ENCODE measurements at regions not wholly inside any gene's neighbourhood (a gene's known extent, or its start where the extent isn't known, plus 50 kb on each side); places are given as distances from the start of the nearest gene placed in this dataset.

- Histone ChIP-seq H3K9ac (ENCODE audit: low read length) (no peak overlapping the region), H3K79me2 (ENCODE audit: low read length) (no peaks in the 10 kb centered on the region), H3K9me2 (replicated peaks; ENCODE audit: insufficient read depth, low read length) (no peaks in the 10 kb centered on the region), H3K9me3 (replicated peaks; ENCODE audit: insufficient read depth, low read length) (no peaks in the 10 kb centered on the region), H3K27ac (ENCODE audit: low read length) (no peak overlapping the region), H3K4me3 (ENCODE audit: low read length) (no peak overlapping the region), H3K4me2 (ENCODE audit: low read depth, low read length) (no peak overlapping the region), H2AFZ (ENCODE audit: low read length) (no peak overlapping the region), H3K36me3 (replicated peaks; ENCODE audit: insufficient read depth, low read length) (no peaks in the 10 kb centered on the region), H3K4me1 (ENCODE audit: low read length) (no peaks in the 10 kb centered on the region), H4K20me1 (ENCODE audit: insufficient read depth, low read length) (no peaks in the 10 kb centered on the region), H3K27me3 (replicated peaks; ENCODE audit: insufficient read depth, low read length) (no peaks in the 10 kb centered on the region), H3F3A (ENCODE audit: insufficient read depth, low read length) (no peaks in the 10 kb centered on the region)
- TF ChIP-seq EZH2phosphoT487 (IDR thresholded peaks at IDR 0.05; ENCODE audit: low read length) (no peak), EZH2 (optimal IDR thresholded peaks at IDR 0.05; ENCODE audit: low read depth, low read length) (no peak)
- TF ChIP-seq, protein P1, sequence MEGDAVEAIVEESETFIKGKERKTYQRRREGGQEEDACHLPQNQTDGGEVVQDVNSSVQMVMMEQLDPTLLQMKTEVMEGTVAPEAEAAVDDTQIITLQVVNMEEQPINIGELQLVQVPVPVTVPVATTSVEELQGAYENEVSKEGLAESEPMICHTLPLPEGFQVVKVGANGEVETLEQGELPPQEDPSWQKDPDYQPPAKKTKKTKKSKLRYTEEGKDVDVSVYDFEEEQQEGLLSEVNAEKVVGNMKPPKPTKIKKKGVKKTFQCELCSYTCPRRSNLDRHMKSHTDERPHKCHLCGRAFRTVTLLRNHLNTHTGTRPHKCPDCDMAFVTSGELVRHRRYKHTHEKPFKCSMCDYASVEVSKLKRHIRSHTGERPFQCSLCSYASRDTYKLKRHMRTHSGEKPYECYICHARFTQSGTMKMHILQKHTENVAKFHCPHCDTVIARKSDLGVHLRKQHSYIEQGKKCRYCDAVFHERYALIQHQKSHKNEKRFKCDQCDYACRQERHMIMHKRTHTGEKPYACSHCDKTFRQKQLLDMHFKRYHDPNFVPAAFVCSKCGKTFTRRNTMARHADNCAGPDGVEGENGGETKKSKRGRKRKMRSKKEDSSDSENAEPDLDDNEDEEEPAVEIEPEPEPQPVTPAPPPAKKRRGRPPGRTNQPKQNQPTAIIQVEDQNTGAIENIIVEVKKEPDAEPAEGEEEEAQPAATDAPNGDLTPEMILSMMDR (IDR thresholded peaks at IDR 0.05; ENCODE audit: low read length), result no peak
- no peak for DNase-seq
Measured at GRCh38 chr1:187229496-187229895, 400.7 kb downstream of the PLA2G4A start.

DNA sequence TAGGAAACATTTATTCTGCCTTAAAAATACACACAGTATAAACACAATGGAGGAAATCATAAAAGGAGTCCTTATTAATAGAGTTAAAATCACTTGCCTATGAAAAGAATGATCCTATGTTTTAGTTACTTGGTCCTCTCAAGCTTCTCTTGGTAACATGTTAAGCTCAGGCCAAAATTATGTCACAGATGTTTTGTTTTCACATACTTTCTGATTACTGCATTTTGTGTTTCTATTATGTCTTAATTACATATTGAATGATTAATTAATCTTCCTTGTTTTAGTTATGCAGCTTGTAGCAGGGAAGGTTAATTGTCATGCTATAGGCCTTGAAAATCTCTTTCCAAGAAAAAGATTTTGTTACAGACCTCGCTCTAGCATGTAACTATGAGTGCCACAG is 406.0 kb downstream of the PLA2G4A start:
- Histone ChIP-seq H3K79me2 (ENCODE audit: low read length) (no peaks in the 10 kb centered on the region), H3K27me3 (replicated peaks; ENCODE audit: insufficient read depth, low read length) (no peaks in the 10 kb centered on the region), H3F3A (ENCODE audit: insufficient read depth, low read length) (no peaks in the 10 kb centered on the region), H3K9ac (ENCODE audit: low read length) (no peak overlapping the region), H3K9me2 (replicated peaks; ENCODE audit: insufficient read depth, low read length) (no peaks in the 10 kb centered on the region), H3K4me3 (ENCODE audit: low read length) (no peak overlapping the region), H3K9me3 (replicated peaks; ENCODE audit: insufficient read depth, low read length) (no peaks in the 10 kb centered on the region), H3K36me3 (replicated peaks; ENCODE audit: insufficient read depth, low read length) (no peaks in the 10 kb centered on the region), H3K27ac (ENCODE audit: low read length) (no peak overlapping the region), H4K20me1 (ENCODE audit: insufficient read depth, low read length) (no peaks in the 10 kb centered on the region), H3K4me2 (ENCODE audit: low read depth, low read length) (no peak overlapping the region), H3K4me1 (ENCODE audit: low read length) (no peaks in the 10 kb centered on the region), H2AFZ (ENCODE audit: low read length) (no peak overlapping the region)
- TF ChIP-seq EZH2 (optimal IDR thresholded peaks at IDR 0.05; ENCODE audit: low read depth, low read length), result no peak
- TF ChIP-seq, protein P1 (IDR thresholded peaks at IDR 0.05; ENCODE audit: low read length), result no peak
- TF ChIP-seq EZH2phosphoT487 (IDR thresholded peaks at IDR 0.05; ENCODE audit: low read length), result no peak
- no peak for DNase-seq

DNA sequence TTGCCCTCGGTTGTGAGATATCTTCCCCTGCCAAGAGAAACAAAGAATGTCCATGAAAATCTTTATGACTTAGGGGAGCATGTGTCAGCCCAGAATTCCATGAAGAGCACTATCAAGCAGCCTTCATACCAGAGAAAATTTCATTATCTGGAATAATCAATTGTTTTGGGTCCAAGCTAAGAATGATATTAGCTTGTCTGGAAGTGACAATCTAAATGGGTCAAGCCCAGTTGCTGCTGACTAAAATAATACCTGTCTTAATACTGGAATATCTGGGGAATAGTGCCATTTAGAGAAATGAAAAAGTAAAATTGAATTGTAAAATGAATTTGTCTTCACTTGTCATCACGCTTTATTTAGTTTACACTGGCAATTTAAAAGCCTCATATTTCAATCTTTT is 407.4 kb downstream of the PLA2G4A start:
- H3K4me2 ChIP-seq (ENCODE audit: low read depth, low read length), result no peak overlapping the region
- H3K27me3 ChIP-seq (replicated peaks; ENCODE audit: insufficient read depth, low read length), result no peaks in the 10 kb centered on the region
- TF ChIP-seq EZH2 (optimal IDR thresholded peaks at IDR 0.05; ENCODE audit: low read depth, low read length), result no peak
- TF ChIP-seq EZH2phosphoT487 (IDR thresholded peaks at IDR 0.05; ENCODE audit: low read length), result no peak
- TF ChIP-seq, protein P1 (IDR thresholded peaks at IDR 0.05; ENCODE audit: low read length), result no peak
- H2AFZ ChIP-seq (ENCODE audit: low read length), result no peak overlapping the region
- H3K4me3 ChIP-seq (ENCODE audit: low read length), result no peak overlapping the region
- H3K4me1 ChIP-seq (ENCODE audit: low read length), result no peaks in the 10 kb centered on the region
- H3K27ac ChIP-seq (ENCODE audit: low read length), result no peak overlapping the region
- H3K79me2 ChIP-seq (ENCODE audit: low read length), result no peaks in the 10 kb centered on the region
- no peaks in the 10 kb centered on the region for H3K36me3 ChIP-seq (replicated peaks; ENCODE audit: insufficient read depth, low read length)
- H3K9me2 ChIP-seq (replicated peaks; ENCODE audit: insufficient read depth, low read length), result no peaks in the 10 kb centered on the region
- no peak for DNase-seq
- no peaks in the 10 kb centered on the region for H3K9me3 ChIP-seq (replicated peaks; ENCODE audit: insufficient read depth, low read length)
- H4K20me1 ChIP-seq (ENCODE audit: insufficient read depth, low read length), result no peaks in the 10 kb centered on the region
- no peaks in the 10 kb centered on the region for H3F3A ChIP-seq (ENCODE audit: insufficient read depth, low read length)
- no peak overlapping the region for H3K9ac ChIP-seq (ENCODE audit: low read length)

Data from MM.1S (cell line).